Keratinocyte (primary cell): ENCODE measurements at regions not wholly inside any gene's neighbourhood (a gene's known extent, or its start where the extent isn't known, plus 50 kb on each side); places are given as distances from the start of the nearest gene placed in this dataset.

Source experiments
- DNase-seq: peaks from one replicate; pipeline ENCODE4 v3.0.0-alpha.2; 2011; ENCODE audit warnings: low read depth, missing footprints, low spot score
- FAIRE-seq: peaks from 2 replicates; lab custom pipeline; 2011; peaks lifted over from hg19 to GRCh38; lab: Jason Lieb, UNC
- H2AFZ ChIP-seq: 2 replicates; pipeline ENCODE4 v1.6.0; 2012; ENCODE audit warnings: low read length, control low read depth, inconsistent platforms; ENCODE audit not compliant: control insufficient read depth
- H3K27ac ChIP-seq: 2 replicates; pipeline ENCODE4 v1.5.1; 2011; ENCODE audit warnings: low read length; ENCODE audit not compliant: control insufficient read depth, insufficient read depth
- H3K27me3 ChIP-seq: 3 replicates; pipeline ENCODE4 v1.6.0; 2011; ENCODE audit warnings: low read length; ENCODE audit not compliant: control insufficient read depth, insufficient read depth; ENCODE audit errors: extremely low read depth
- H3K36me3 ChIP-seq, 2 experiments: 2 replicates in 1 of 2; 3 replicates in 1 of 2; pipeline ENCODE4 v1.5.1; 2011; ENCODE audit warnings: low read length in 2 of 2, mild to moderate bottlenecking in 1 of 2; ENCODE audit not compliant: control insufficient read depth in 2 of 2, insufficient read depth in 2 of 2; ENCODE audit errors: extremely low read depth in 1 of 2
- H3K4me1 ChIP-seq: 3 replicates; pipeline ENCODE4 v1.5.1; 2011; ENCODE audit warnings: low read length; ENCODE audit not compliant: control insufficient read depth, insufficient read depth; ENCODE audit errors: extremely low read depth
- H3K4me2 ChIP-seq: 3 replicates; pipeline ENCODE4 v1.6.0; 2011; ENCODE audit warnings: low read depth, low read length; ENCODE audit not compliant: control insufficient read depth, insufficient read depth; ENCODE audit errors: extremely low read depth
- H3K4me3 ChIP-seq, 3 experiments: fragments of 200-600 bp in 1 of 3; sonication (generic) in 1 of 3; 2 replicates in 2 of 3; 3 replicates in 1 of 3; pipeline ENCODE4 v1.5.1; 2011 to 2016; ENCODE audit warnings: low read length in 3 of 3, mild to moderate bottlenecking in 3 of 3, control low read depth in 2 of 3, inconsistent platforms in 1 of 3, low read depth in 1 of 3, mixed read lengths in 1 of 3, mixed run types in 1 of 3, moderate library complexity in 1 of 3; ENCODE audit not compliant: control insufficient read depth in 2 of 3, insufficient read depth in 2 of 3; ENCODE audit errors: extremely low read depth in 1 of 3
- H3K79me2 ChIP-seq: 2 replicates; pipeline ENCODE4 v1.6.0; 2012; ENCODE audit warnings: low read length; ENCODE audit not compliant: control insufficient read depth, insufficient read depth
- H3K9ac ChIP-seq: 3 replicates; pipeline ENCODE4 v1.6.0; 2011; ENCODE audit warnings: low read length; ENCODE audit not compliant: control insufficient read depth, insufficient read depth; ENCODE audit errors: extremely low read depth
- H3K9me1 ChIP-seq: 3 replicates; pipeline ENCODE4 v1.6.0; 2011; ENCODE audit warnings: low read length; ENCODE audit not compliant: control insufficient read depth, insufficient read depth; ENCODE audit errors: extremely low read depth
- H3K9me3 ChIP-seq: 2 replicates; pipeline ENCODE4 v1.5.1; 2012; ENCODE audit warnings: low read depth, low read length; ENCODE audit not compliant: control insufficient read depth
- H4K20me1 ChIP-seq: 3 replicates; pipeline ENCODE4 v1.6.0; 2011; ENCODE audit warnings: low read length; ENCODE audit not compliant: control insufficient read depth, insufficient read depth; ENCODE audit errors: extremely low read depth
- CTCF ChIP-seq, 3 experiments: IDR thresholded peaks in 1 of 3; conservative IDR thresholded peaks in 1 of 3; optimal IDR thresholded peaks in 1 of 3; 2 replicates in 2 of 3; 3 replicates in 1 of 3; pipeline versions ENCODE3 to v1.5.1; 2011; ENCODE audit warnings: low read length in 3 of 3, mild to moderate bottlenecking in 3 of 3, moderate library complexity in 2 of 3, control low read depth in 1 of 3, inconsistent platforms in 1 of 3; ENCODE audit not compliant: insufficient read depth in 2 of 3; ENCODE audit errors: extremely low read depth in 1 of 3
- EZH2 ChIP-seq: IDR thresholded peaks from one replicate; pipeline ENCODE4 v1.6.1; 2012; ENCODE audit warnings: inconsistent platforms, mild to moderate bottlenecking, low read length, moderate library complexity
- dilution Hi-C: fragments of 300-500 bp; cut with MboI; formaldehyde crosslinking; loops from one replicate; pipeline ENCODE4 v1.7.0; 2020; ENCODE audit warnings: low sequenced_read_pairs; ENCODE audit not compliant: extremely low pct_ligation_motif_present

- no peak overlapping the region for H3K4me3 ChIP-seq
- no peaks in the 10 kb centered on the region for H4K20me1 ChIP-seq
- peaks cover 3% of the 10 kb centered on the region for H3K4me1 ChIP-seq
- H3K27me3 ChIP-seq: no peaks in the 10 kb centered on the region
- H3K9ac ChIP-seq: no peak overlapping the region
- no peak overlapping the region for H2AFZ ChIP-seq
- no peak overlapping the region for H3K4me2 ChIP-seq
- TF ChIP-seq CTCF (optimal IDR thresholded peaks at IDR 0.05 in 1 of 3, IDR thresholded peaks at IDR 0.05 in 1 of 3, conservative IDR thresholded peaks at IDR 0.05 in 1 of 3; ENCODE audit: extremely low read depth in 1 of 3, insufficient read depth in 2 of 3, low read length in 3 of 3): peak in 1 of 3 experiments; percentile 45
- no peak for TF ChIP-seq EZH2
- no peaks in the 10 kb centered on the region for H3K9me1 ChIP-seq
- no peaks in the 10 kb centered on the region for H3K9me3 ChIP-seq
- dilution Hi-C loops: no loop called here
- no peak for DNase-seq
- FAIRE-seq: no peak
- H3K79me2 ChIP-seq: no peaks in the 10 kb centered on the region
- no peak overlapping the region for H3K27ac ChIP-seq
- H3K36me3 ChIP-seq: no peaks in the 10 kb centered on the region
Measured at GRCh38 chr21:41589131-41589530, 81.2 kb upstream of the TMPRSS2 start.

- Histone ChIP-seq H3K4me3 (no peak overlapping the region), H3K4me1 (peaks cover 31% of the 10 kb centered on the region), H2AFZ (no peak overlapping the region), H3K79me2 (no peaks in the 10 kb centered on the region), H4K20me1 (no peaks in the 10 kb centered on the region), H3K9me1 (no peaks in the 10 kb centered on the region), H3K27me3 (no peaks in the 10 kb centered on the region), H3K4me2 (no peak overlapping the region), H3K9ac (no peak overlapping the region), H3K36me3 (no peaks in the 10 kb centered on the region), H3K27ac (no peak overlapping the region), H3K9me3 (no peaks in the 10 kb centered on the region)
- dilution Hi-C loops: no loop called here
- DNase-seq (no peak), FAIRE-seq (no peak)
- no peak for TF ChIP-seq CTCF (optimal IDR thresholded peaks at IDR 0.05 in 1 of 3, IDR thresholded peaks at IDR 0.05 in 1 of 3, conservative IDR thresholded peaks at IDR 0.05 in 1 of 3; ENCODE audit: extremely low read depth in 1 of 3, insufficient read depth in 2 of 3, low read length in 3 of 3)
- no peak for TF ChIP-seq EZH2
Measured at GRCh38 chr21:41585199-41585994, 77.4 kb upstream of the TMPRSS2 start.
